ENCODE measurements at regions not wholly inside any gene's neighbourhood (a gene's known extent, or its start where the extent isn't known, plus 50 kb on each side); places are given as distances from the start of the nearest gene placed in this dataset.

- no peak for ATAC-seq (ENCODE audit: low FRiP score)
- DNase-seq (ENCODE audit: low spot score): no peak
- TF ChIP-seq, protein P1, sequence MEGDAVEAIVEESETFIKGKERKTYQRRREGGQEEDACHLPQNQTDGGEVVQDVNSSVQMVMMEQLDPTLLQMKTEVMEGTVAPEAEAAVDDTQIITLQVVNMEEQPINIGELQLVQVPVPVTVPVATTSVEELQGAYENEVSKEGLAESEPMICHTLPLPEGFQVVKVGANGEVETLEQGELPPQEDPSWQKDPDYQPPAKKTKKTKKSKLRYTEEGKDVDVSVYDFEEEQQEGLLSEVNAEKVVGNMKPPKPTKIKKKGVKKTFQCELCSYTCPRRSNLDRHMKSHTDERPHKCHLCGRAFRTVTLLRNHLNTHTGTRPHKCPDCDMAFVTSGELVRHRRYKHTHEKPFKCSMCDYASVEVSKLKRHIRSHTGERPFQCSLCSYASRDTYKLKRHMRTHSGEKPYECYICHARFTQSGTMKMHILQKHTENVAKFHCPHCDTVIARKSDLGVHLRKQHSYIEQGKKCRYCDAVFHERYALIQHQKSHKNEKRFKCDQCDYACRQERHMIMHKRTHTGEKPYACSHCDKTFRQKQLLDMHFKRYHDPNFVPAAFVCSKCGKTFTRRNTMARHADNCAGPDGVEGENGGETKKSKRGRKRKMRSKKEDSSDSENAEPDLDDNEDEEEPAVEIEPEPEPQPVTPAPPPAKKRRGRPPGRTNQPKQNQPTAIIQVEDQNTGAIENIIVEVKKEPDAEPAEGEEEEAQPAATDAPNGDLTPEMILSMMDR (IDR thresholded peaks at IDR 0.05): no peak
Measured at GRCh38 chr15:48001393-48002039, 119.3 kb upstream of the SLC24A5 start.

GRCh38 chr15:48002767-48003166 lies 118.0 kb upstream of the SLC24A5 start:
- TF ChIP-seq, protein P1 (IDR thresholded peaks at IDR 0.05): no peak
- DNase-seq (ENCODE audit: low spot score) (no peak), ATAC-seq (ENCODE audit: low FRiP score) (no peak)

GRCh38 chr15:48003441-48003840 lies 117.3 kb upstream of the SLC24A5 start:
- DNase-seq (ENCODE audit: low spot score): no peak
- TF ChIP-seq, protein P1 (IDR thresholded peaks at IDR 0.05): no peak
- ATAC-seq (ENCODE audit: low FRiP score): no peak

DNA sequence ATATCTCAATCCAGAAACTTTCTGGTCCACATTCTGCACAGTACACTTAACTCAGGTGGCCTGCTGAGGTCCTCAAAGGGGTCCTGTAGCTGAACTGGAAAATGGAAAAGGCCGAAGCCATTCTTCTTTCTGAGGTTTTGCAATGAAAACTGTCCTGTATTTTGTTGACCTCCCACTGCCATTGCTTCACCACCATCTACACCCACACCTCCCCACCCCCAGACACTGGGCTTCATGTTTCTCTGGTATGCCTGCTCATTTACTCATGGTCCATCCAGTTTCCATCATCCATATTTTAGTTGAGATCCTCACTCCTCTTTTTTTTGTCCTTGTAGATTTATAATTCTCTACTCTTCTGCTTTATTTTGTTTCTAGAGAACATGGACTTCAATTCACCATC lies 115.7 kb upstream of the SLC24A5 start:
- TF ChIP-seq, protein P1 (IDR thresholded peaks at IDR 0.05): no peak
- no peak for ATAC-seq (ENCODE audit: low FRiP score)

DNA sequence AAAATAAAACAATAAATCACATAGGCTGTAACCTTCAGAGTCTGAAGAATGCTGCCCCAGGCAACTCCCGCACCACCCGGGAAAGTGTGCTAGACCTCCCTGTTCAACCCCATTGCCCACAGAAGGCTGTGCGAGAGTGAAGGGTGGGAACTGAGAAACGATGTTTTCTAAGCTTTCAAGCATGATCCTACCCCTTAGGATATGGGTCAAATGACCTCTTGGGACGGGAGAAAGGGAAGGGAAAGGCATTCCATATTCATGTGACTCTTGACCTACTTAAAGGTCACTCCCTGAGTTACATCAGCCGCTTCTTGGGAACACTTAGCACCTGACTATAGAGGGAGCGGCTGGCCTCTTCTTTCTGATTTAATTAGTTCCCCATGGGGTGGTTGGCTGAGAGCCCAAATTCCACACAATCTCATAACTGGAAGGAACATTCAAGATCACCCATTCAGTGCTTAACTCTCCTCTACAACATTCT lies 114.7 kb upstream of the SLC24A5 start:
- peak; percentile 59 for ATAC-seq (ENCODE audit: low FRiP score)
- TF ChIP-seq, protein P1 (IDR thresholded peaks at IDR 0.05): no peak
- DNase-seq (ENCODE audit: low spot score): no peak

More for the DNA sequence above, 115.7 kb upstream of the SLC24A5 start:
- DNase-seq (ENCODE audit: low spot score): no peak

DNA sequence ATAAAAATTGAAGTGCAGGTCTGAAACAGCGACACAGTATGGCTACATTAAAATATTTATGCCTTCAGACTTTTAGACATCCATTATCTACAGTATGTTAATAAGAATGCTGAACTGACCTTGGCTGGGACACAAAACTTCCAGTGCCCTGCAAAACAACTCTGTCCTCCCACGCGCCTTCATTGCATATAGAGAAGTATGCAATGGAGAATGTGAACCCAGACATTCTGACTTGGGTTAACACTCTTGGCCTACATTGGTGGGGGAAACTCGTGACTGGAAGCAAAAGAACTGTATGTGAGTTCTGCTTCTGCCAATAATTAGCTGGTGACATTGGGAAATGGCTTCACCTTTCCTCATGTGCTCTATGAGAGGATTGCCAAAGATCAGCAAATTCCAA lies 110.5 kb upstream of the SLC24A5 start:
- no peak for ATAC-seq (ENCODE audit: low FRiP score)
- DNase-seq (ENCODE audit: low spot score): no peak
- TF ChIP-seq, protein P1 (IDR thresholded peaks at IDR 0.05): no peak

GRCh38 chr15:48012191-48012590 lies 108.6 kb upstream of the SLC24A5 start:
- no peak for ATAC-seq (ENCODE audit: low FRiP score)
- TF ChIP-seq, protein P1 (IDR thresholded peaks at IDR 0.05): no peak
- no peak for DNase-seq (ENCODE audit: low spot score)
